ENCODE measurements at regions not wholly inside any gene's neighbourhood (a gene's known extent, or its start where the extent isn't known, plus 50 kb on each side); places are given as distances from the start of the nearest gene placed in this dataset.
A peak's percentile ranks its signal among the peaks of the same experiment; 100 is the strongest.

- DNase-seq = no peak
Measured at GRCh38 chr2:126344493-126344892, 311.5 kb upstream of the GYPC start.

- no peak for DNase-seq
Measured at GRCh38 chr2:126345691-126346090, 310.3 kb upstream of the GYPC start.

- no peak for DNase-seq
Measured at GRCh38 chr2:126356631-126357030, 299.3 kb upstream of the GYPC start.

GRCh38 chr2:126358122-126358521 lies 297.8 kb upstream of the GYPC start:
- no peak for DNase-seq

- peak; percentile 10 for DNase-seq
Measured at GRCh38 chr2:126359494-126359893, 296.5 kb upstream of the GYPC start.

- no peak for DNase-seq
Measured at GRCh38 chr2:126367361-126367760, 288.6 kb upstream of the GYPC start.

GRCh38 chr2:126368758-126369157 lies 287.2 kb upstream of the GYPC start:
- no peak for DNase-seq

- DNase-seq = no peak
Measured at GRCh38 chr2:126370201-126370600, 285.8 kb upstream of the GYPC start.

GRCh38 chr2:126372406-126372805 lies 283.6 kb upstream of the GYPC start:
- DNase-seq = no peak

- no peak for DNase-seq
Measured at GRCh38 chr2:126378176-126378575, 277.8 kb upstream of the GYPC start.

- DNase-seq = no peak
Measured at GRCh38 chr2:126381091-126381490, 274.9 kb upstream of the GYPC start.

- DNase-seq = no peak
Measured at GRCh38 chr2:126382998-126383397, 273.0 kb upstream of the GYPC start.

GRCh38 chr2:126383800-126384199 lies 272.2 kb upstream of the GYPC start:
- no peak for DNase-seq

GRCh38 chr2:126385441-126385840 lies 270.5 kb upstream of the GYPC start:
- no peak for DNase-seq

GRCh38 chr2:126385983-126386382 lies 270.0 kb upstream of the GYPC start:
- no peak for DNase-seq

GRCh38 chr2:126389446-126389845 lies 266.5 kb upstream of the GYPC start:
- DNase-seq = no peak

GRCh38 chr2:126392889-126393288 lies 263.1 kb upstream of the GYPC start:
- DNase-seq = no peak

- DNase-seq = peak; percentile 13
Measured at GRCh38 chr2:126399001-126399400, 257.0 kb upstream of the GYPC start.

GRCh38 chr2:126403039-126403628 lies 252.8 kb upstream of the GYPC start:
- no peak for DNase-seq

GRCh38 chr2:126406267-126406666 lies 249.7 kb upstream of the GYPC start:
- DNase-seq = no peak

- no peak for DNase-seq
Measured at GRCh38 chr2:126408671-126409070, 247.3 kb upstream of the GYPC start.

GRCh38 chr2:126409850-126410249 lies 246.1 kb upstream of the GYPC start:
- DNase-seq = no peak

- no peak for DNase-seq
Measured at GRCh38 chr2:126413079-126413478, 242.9 kb upstream of the GYPC start.

- DNase-seq = no peak
Measured at GRCh38 chr2:126419403-126419802, 236.6 kb upstream of the GYPC start.

- no peak for DNase-seq
Measured at GRCh38 chr2:126425943-126426342, 230.0 kb upstream of the GYPC start.

GRCh38 chr2:126429103-126429502 lies 226.9 kb upstream of the GYPC start:
- no peak for DNase-seq

All from RPMI8226 (cell line).